ENCODE measurements at regions not wholly inside any gene's neighbourhood (a gene's known extent, or its start where the extent isn't known, plus 50 kb on each side); places are given as distances from the start of the nearest gene placed in this dataset.

GRCh38 chr1:212526111-212526491, 82.5 kb upstream of the ATF3 start:
- DNase-seq: no peak

- DNase-seq: no peak
Measured at GRCh38 chr1:212528501-212528900, 80.1 kb upstream of the ATF3 start.

- DNase-seq: peak; percentile 41
Measured at GRCh38 chr1:212529211-212529741, 79.3 kb upstream of the ATF3 start.

GRCh38 chr1:212531267-212531666, 77.3 kb upstream of the ATF3 start:
- no peak for DNase-seq

- no peak for DNase-seq
Measured at GRCh38 chr1:212531796-212532195, 76.8 kb upstream of the ATF3 start.

- no peak for DNase-seq
Measured at GRCh38 chr1:212532469-212533147, 76.0 kb upstream of the ATF3 start.

GRCh38 chr1:212533148-212533517, 75.4 kb upstream of the ATF3 start:
- no peak for DNase-seq

GRCh38 chr1:212536586-212536985, 72.0 kb upstream of the ATF3 start:
- DNase-seq: no peak

GRCh38 chr1:212537610-212538009, 71.0 kb upstream of the ATF3 start:
- no peak for DNase-seq

GRCh38 chr1:212539737-212540430, 68.7 kb upstream of the ATF3 start:
- DNase-seq: no peak

- no peak for DNase-seq
Measured at GRCh38 chr1:212542761-212543187, 65.8 kb upstream of the ATF3 start.

GRCh38 chr1:212544110-212544509, 64.5 kb upstream of the ATF3 start:
- DNase-seq: no peak

GRCh38 chr1:212545941-212546635, 62.5 kb upstream of the ATF3 start:
- DNase-seq: peak; percentile 35

GRCh38 chr1:212549503-212550017, 59.0 kb upstream of the ATF3 start:
- DNase-seq: no peak

GRCh38 chr1:212551929-212552328, 56.6 kb upstream of the ATF3 start:
- DNase-seq: no peak

GRCh38 chr1:212553676-212554075, 54.9 kb upstream of the ATF3 start:
- DNase-seq: no peak

- DNase-seq: peak; percentile 45
Measured at GRCh38 chr1:212554401-212554800, 54.2 kb upstream of the ATF3 start.

GRCh38 chr1:212555426-212555825, 53.1 kb upstream of the ATF3 start:
- no peak for DNase-seq

GRCh38 chr1:212556822-212557549, 51.6 kb upstream of the ATF3 start:
- no peak for DNase-seq

GRCh38 chr1:212557739-212558692, 50.5 kb upstream of the ATF3 start:
- peak; percentile 30 for DNase-seq

Data from fibroblast of skin of abdomen (primary cell).